Lung (tissue), 11 donors: ENCODE measurements at regions not wholly inside any gene's neighbourhood (a gene's known extent, or its start where the extent isn't known, plus 50 kb on each side); places are given as distances from the start of the nearest gene placed in this dataset.

ENCODE experiments used
- ATAC-seq: fragments of 200-7000 bp; cut with Tn5 transposase; one replicate; pipeline ENCODE4 v1.9.1; 2020; ENCODE audit warnings: moderate number of reproducible peaks; ENCODE audit not compliant: insufficient read depth, low FRiP score
- DNase-seq, 3 donors: peaks; one replicate each; pipeline ENCODE4 v3.0.0-alpha.2; 2013 to 2017
- H3K27ac ChIP-seq, 2 donors: one replicate each; pipeline ENCODE4 v1.5.1; 2013; ENCODE audit warnings: mild to moderate bottlenecking in 2 of 2, moderate library complexity in 2 of 2, control low read depth in 1 of 2, inconsistent platforms in 1 of 2, low read depth in 1 of 2, low read length in 1 of 2
- H3K27me3 ChIP-seq, 3 donors: one replicate each; pipeline ENCODE4 v1.5.1; 2013; ENCODE audit warnings: low read length in 2 of 3; ENCODE audit not compliant: control insufficient read depth in 3 of 3, insufficient read depth in 3 of 3
- H3K36me3 ChIP-seq, 4 donors: one replicate each; pipeline ENCODE4 v1.5.1; 2013; ENCODE audit warnings: low read length in 4 of 4, mild to moderate bottlenecking in 1 of 4, moderate library complexity in 1 of 4; ENCODE audit not compliant: control insufficient read depth in 4 of 4, insufficient read depth in 4 of 4
- H3K4me1 ChIP-seq, 5 donors: one replicate each; pipeline ENCODE4 v1.5.1; 2013; ENCODE audit warnings: low read length in 5 of 5, mild to moderate bottlenecking in 2 of 5, moderate library complexity in 1 of 5; ENCODE audit not compliant: control insufficient read depth in 5 of 5, insufficient read depth in 5 of 5
- H3K4me3 ChIP-seq: one replicate; pipeline ENCODE4 v1.5.1; 2013; ENCODE audit warnings: mild to moderate bottlenecking, control low read depth, moderate library complexity
- H3K9ac ChIP-seq, 2 donors: one replicate each; pipeline ENCODE4 v1.5.1; 2013; ENCODE audit warnings: low read length in 2 of 2, control low read depth in 1 of 2; ENCODE audit not compliant: insufficient read depth in 1 of 2
- H3K9me3 ChIP-seq, 4 donors: one replicate each; pipeline ENCODE4 v1.5.1; 2013; ENCODE audit warnings: low read length in 3 of 4, mild to moderate bottlenecking in 1 of 4, moderate library complexity in 1 of 4; ENCODE audit not compliant: control insufficient read depth in 4 of 4, insufficient read depth in 3 of 4
- WGBS, 2 donors: extraction: QIAGEN DNeasy Blood & Tissue Kit; methylation state at CpG; one replicate each; pipeline ENCODE4 v1.1.7; 2013; 5-methylcytosine and 5-hydroxymethylcytosine counted together
- TF ChIP-seq, protein P1 (sequence below): IDR thresholded peaks from 2 replicates; pipeline ENCODE4 v1.5.1; 2012; ENCODE audit warnings: mild to moderate bottlenecking; ENCODE audit errors: control extremely low read depth, extremely low read depth
- donor health status: control.
- donor health status: control.
- donor health status: Bipolar disorder and iron deficiency.
- donor health status: healthy.
- donor health status: DM: yes; HTN: yes; CAD: no.

DNA sequence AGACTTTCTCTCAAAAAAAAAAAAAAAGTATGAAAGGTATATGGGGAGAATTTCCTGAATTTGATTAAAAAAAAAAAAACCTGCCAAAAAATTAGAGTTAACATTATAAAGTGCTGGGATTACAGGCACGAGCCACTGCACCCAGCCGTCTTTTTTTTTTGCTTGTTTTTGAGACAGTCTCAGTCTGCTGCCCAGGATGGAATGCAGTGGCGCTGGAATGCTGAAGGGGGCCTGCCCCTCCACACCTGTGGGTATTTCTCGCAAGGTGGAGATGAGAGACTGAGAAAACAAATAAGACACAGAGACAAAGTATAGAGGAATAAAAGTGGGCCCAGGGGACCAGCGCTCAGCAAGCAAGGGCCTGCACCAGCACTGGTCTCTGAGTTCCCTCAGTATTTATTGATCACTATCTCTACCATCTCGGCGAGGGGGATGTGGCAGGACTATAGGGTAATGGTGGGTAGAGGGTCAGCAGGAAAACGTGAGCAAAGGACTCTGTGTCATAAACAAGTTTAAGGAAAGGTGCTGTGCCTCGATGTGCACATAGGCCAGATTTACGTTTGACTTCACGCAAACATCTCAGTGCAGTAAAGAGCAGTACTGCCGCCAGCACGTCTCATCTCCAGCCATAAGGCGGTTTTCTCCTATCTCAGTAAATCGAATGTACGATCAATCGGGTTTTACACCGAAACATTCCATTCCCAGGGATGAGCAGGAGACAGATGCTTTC lies 117.2 kb downstream of the GOSR1 start:
- ATAC-seq = no peak

GRCh38 chr17:30590081-30590733 lies 113.0 kb downstream of the GOSR1 start:
- no peaks in the 10 kb centered on the region for H3K9me3 ChIP-seq
- H3K9ac ChIP-seq = no peak overlapping the region
- ATAC-seq = no peak
- no peak for DNase-seq
- H3K4me1 ChIP-seq = no peaks in the 10 kb centered on the region
- no peaks in the 10 kb centered on the region for H3K27me3 ChIP-seq
- H3K27ac ChIP-seq = no peak overlapping the region
- no peaks in the 10 kb centered on the region for H3K36me3 ChIP-seq
- 79% methylated on average over 3 of the region's 3 CpGs for WGBS, 2 donors
- H3K4me3 ChIP-seq = no peak overlapping the region
- TF ChIP-seq, protein P1, sequence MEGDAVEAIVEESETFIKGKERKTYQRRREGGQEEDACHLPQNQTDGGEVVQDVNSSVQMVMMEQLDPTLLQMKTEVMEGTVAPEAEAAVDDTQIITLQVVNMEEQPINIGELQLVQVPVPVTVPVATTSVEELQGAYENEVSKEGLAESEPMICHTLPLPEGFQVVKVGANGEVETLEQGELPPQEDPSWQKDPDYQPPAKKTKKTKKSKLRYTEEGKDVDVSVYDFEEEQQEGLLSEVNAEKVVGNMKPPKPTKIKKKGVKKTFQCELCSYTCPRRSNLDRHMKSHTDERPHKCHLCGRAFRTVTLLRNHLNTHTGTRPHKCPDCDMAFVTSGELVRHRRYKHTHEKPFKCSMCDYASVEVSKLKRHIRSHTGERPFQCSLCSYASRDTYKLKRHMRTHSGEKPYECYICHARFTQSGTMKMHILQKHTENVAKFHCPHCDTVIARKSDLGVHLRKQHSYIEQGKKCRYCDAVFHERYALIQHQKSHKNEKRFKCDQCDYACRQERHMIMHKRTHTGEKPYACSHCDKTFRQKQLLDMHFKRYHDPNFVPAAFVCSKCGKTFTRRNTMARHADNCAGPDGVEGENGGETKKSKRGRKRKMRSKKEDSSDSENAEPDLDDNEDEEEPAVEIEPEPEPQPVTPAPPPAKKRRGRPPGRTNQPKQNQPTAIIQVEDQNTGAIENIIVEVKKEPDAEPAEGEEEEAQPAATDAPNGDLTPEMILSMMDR = no peak

More for the DNA sequence above, 117.2 kb downstream of the GOSR1 start:
- Histone ChIP-seq H3K9ac (no peak overlapping the region), H3K4me1 (no peaks in the 10 kb centered on the region), H3K27me3 (no peaks in the 10 kb centered on the region), H3K9me3 (no peaks in the 10 kb centered on the region), H3K27ac (no peak overlapping the region), H3K4me3 (no peak overlapping the region), H3K36me3 (no peaks in the 10 kb centered on the region)
- TF ChIP-seq, protein P1 = no peak
- DNase-seq = no peak
- 84 to 87% methylated on average over 18 of the region's 18 CpGs for WGBS, 2 donors

DNA sequence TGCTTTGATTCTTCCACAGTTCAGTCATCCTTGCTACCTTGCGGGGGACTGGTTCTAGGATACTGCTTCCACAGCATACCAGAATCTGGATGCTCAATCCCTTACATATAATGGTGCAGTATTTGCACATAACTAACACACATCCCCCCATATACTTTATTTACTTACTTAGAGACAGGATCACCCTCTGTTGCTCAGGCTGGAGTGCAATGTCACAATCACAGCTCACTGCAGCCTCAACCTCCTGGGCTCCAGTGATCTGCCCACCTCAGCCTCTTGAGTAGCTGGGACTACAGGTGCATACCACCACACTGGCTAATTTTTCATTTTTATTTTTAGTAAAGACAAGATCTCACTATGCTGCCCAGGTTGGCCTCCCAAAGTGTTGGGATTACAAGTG lies 112.2 kb downstream of the GOSR1 start:
- Histone ChIP-seq H3K9me3 (no peaks in the 10 kb centered on the region), H3K9ac (no peak overlapping the region), H3K4me3 (no peak overlapping the region), H3K36me3 (no peaks in the 10 kb centered on the region), H3K27ac (no peak overlapping the region), H3K27me3 (no peaks in the 10 kb centered on the region), H3K4me1 (no peaks in the 10 kb centered on the region)
- DNase-seq (no peak), ATAC-seq (no peak)
- 94 to 97% methylated on average over 1 of the region's 1 CpG for WGBS, 2 donors
- TF ChIP-seq, protein P1 = no peak
